ENCODE measurements at regions not wholly inside any gene's neighbourhood (a gene's known extent, or its start where the extent isn't known, plus 50 kb on each side); places are given as distances from the start of the nearest gene placed in this dataset.

GRCh38 chr10:4643471-4643870, 182.5 kb upstream of the AKR1E2 start:
- Mint-ChIP-seq H3K4me3 (ENCODE audit: low read depth, unreplicated experiment) (no peak overlapping the region), H3K4me1 (ENCODE audit: low read depth, unreplicated experiment) (no peaks in the 10 kb centered on the region), H3K27ac (ENCODE audit: unreplicated experiment) (no peak overlapping the region), H3K9me3 (ENCODE audit: low read depth, unreplicated experiment) (no peaks in the 10 kb centered on the region), H3K36me3 (ENCODE audit: insufficient read depth, unreplicated experiment) (no peaks in the 10 kb centered on the region), H3K27me3 (ENCODE audit: unreplicated experiment) (no peaks in the 10 kb centered on the region)
- no peak for TF ChIP-seq CTCF (IDR thresholded peaks at IDR 0.05; ENCODE audit: unreplicated experiment)
- DNase-seq, result no peak
- intact Hi-C loops (cut with micrococcal nuclease; ENCODE audit: unreplicated experiment), result no loop called here
- CTCF ChIA-PET, result no interaction called here
- no TSS peak for BruUV-seq (replicated peaks)

- H3K36me3 Mint-ChIP-seq (ENCODE audit: insufficient read depth, unreplicated experiment), result no peaks in the 10 kb centered on the region
- no TSS peak for BruUV-seq (replicated peaks)
- no peak for DNase-seq
- intact Hi-C loops (cut with micrococcal nuclease; ENCODE audit: unreplicated experiment), result no loop called here
- CTCF ChIA-PET, result no interaction called here
- H3K27me3 Mint-ChIP-seq (ENCODE audit: unreplicated experiment), result no peaks in the 10 kb centered on the region
- no peaks in the 10 kb centered on the region for H3K9me3 Mint-ChIP-seq (ENCODE audit: low read depth, unreplicated experiment)
- no peak for TF ChIP-seq CTCF (IDR thresholded peaks at IDR 0.05; ENCODE audit: unreplicated experiment)
- no peak overlapping the region for H3K4me3 Mint-ChIP-seq (ENCODE audit: low read depth, unreplicated experiment)
- no peaks in the 10 kb centered on the region for H3K4me1 Mint-ChIP-seq (ENCODE audit: low read depth, unreplicated experiment)
- no peak overlapping the region for H3K27ac Mint-ChIP-seq (ENCODE audit: unreplicated experiment)
These were observed 186.0 kb upstream of the AKR1E2 start for GRCh38 chr10:4639960-4640359.

- no peak overlapping the region for H3K27ac Mint-ChIP-seq (ENCODE audit: unreplicated experiment)
- intact Hi-C loops (cut with micrococcal nuclease; ENCODE audit: unreplicated experiment), result no loop called here
- DNase-seq, result no peak
- CTCF ChIA-PET, result no interaction called here
- TF ChIP-seq CTCF (IDR thresholded peaks at IDR 0.05; ENCODE audit: unreplicated experiment), result no peak
- peaks cover 10% of the 10 kb centered on the region for H3K4me1 Mint-ChIP-seq (ENCODE audit: low read depth, unreplicated experiment)
- H3K9me3 Mint-ChIP-seq (ENCODE audit: low read depth, unreplicated experiment), result no peaks in the 10 kb centered on the region
- no TSS peak for BruUV-seq (replicated peaks)
- no peaks in the 10 kb centered on the region for H3K36me3 Mint-ChIP-seq (ENCODE audit: insufficient read depth, unreplicated experiment)
- no peak overlapping the region for H3K4me3 Mint-ChIP-seq (ENCODE audit: low read depth, unreplicated experiment)
- no peaks in the 10 kb centered on the region for H3K27me3 Mint-ChIP-seq (ENCODE audit: unreplicated experiment)
These were observed 187.9 kb upstream of the AKR1E2 start for GRCh38 chr10:4638099-4638498.

- no TSS peak for BruUV-seq (replicated peaks)
- TF ChIP-seq CTCF (IDR thresholded peaks at IDR 0.05; ENCODE audit: unreplicated experiment), result no peak
- intact Hi-C loops (cut with micrococcal nuclease; ENCODE audit: unreplicated experiment), result no loop called here
- no peak overlapping the region for H3K27ac Mint-ChIP-seq (ENCODE audit: unreplicated experiment)
- CTCF ChIA-PET, result no interaction called here
- H3K9me3 Mint-ChIP-seq (ENCODE audit: low read depth, unreplicated experiment), result no peaks in the 10 kb centered on the region
- no peaks in the 10 kb centered on the region for H3K27me3 Mint-ChIP-seq (ENCODE audit: unreplicated experiment)
- H3K36me3 Mint-ChIP-seq (ENCODE audit: insufficient read depth, unreplicated experiment), result no peaks in the 10 kb centered on the region
- H3K4me3 Mint-ChIP-seq (ENCODE audit: low read depth, unreplicated experiment), result no peak overlapping the region
- peaks cover 14% of the 10 kb centered on the region for H3K4me1 Mint-ChIP-seq (ENCODE audit: low read depth, unreplicated experiment)
- DNase-seq, result no peak
These were observed 188.3 kb upstream of the AKR1E2 start for GRCh38 chr10:4637657-4638056.

GRCh38 chr10:4635883-4636282, 190.1 kb upstream of the AKR1E2 start:
- DNase-seq, result no peak
- CTCF ChIA-PET, result no interaction called here
- no TSS peak for BruUV-seq (replicated peaks)
- H3K4me3 Mint-ChIP-seq (ENCODE audit: low read depth, unreplicated experiment), result no peak overlapping the region
- no peaks in the 10 kb centered on the region for H3K9me3 Mint-ChIP-seq (ENCODE audit: low read depth, unreplicated experiment)
- H3K27me3 Mint-ChIP-seq (ENCODE audit: unreplicated experiment), result no peaks in the 10 kb centered on the region
- no peak for TF ChIP-seq CTCF (IDR thresholded peaks at IDR 0.05; ENCODE audit: unreplicated experiment)
- intact Hi-C loops (cut with micrococcal nuclease; ENCODE audit: unreplicated experiment), result no loop called here
- H3K4me1 Mint-ChIP-seq (ENCODE audit: low read depth, unreplicated experiment), result peaks cover 15% of the 10 kb centered on the region
- no peak overlapping the region for H3K27ac Mint-ChIP-seq (ENCODE audit: unreplicated experiment)
- H3K36me3 Mint-ChIP-seq (ENCODE audit: insufficient read depth, unreplicated experiment), result no peaks in the 10 kb centered on the region

All from Calu3 (cell line).